ENCODE measurements at regions not wholly inside any gene's neighbourhood (a gene's known extent, or its start where the extent isn't known, plus 50 kb on each side); places are given as distances from the start of the nearest gene placed in this dataset.

- no peak for TF ChIP-seq CTCF (IDR thresholded peaks at IDR 0.05)
- TF ChIP-seq POLR2A (IDR thresholded peaks at IDR 0.05), result no peak
- no peak for TF ChIP-seq POLR2AphosphoS5 (IDR thresholded peaks at IDR 0.05)
Measured at GRCh38 chr6:134438837-134439236, 120.9 kb upstream of the SGK1 start.
